ELR (cell line): ENCODE measurements at regions not wholly inside any gene's neighbourhood (a gene's known extent, or its start where the extent isn't known, plus 50 kb on each side); places are given as distances from the start of the nearest gene placed in this dataset.

ENCODE experiments used
- DNase-seq: peaks from one replicate; pipeline ENCODE4 v3.0.0-alpha.2; 2015; ENCODE audit warnings: low read depth

DNA sequence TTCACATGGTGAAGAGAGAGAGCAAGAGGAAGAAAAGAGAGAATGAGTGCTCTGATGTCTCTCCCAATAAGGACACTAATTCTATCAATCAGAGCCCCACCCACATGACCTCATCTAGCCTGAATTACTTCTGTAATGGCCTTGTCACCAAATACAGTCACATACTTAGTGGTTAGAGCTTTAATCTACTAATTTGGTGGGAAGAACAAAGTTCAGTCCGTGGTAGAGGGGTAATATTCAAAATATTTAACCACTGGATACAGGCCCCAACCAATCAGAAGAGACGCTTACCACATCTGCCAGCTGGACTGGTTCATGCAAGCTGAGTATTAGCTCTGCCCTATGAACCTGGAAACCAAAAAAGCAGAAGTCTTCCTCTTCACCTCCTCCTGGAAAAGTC lies 336.3 kb upstream of the NFE2L3 start:
- no peak for DNase-seq

DNA sequence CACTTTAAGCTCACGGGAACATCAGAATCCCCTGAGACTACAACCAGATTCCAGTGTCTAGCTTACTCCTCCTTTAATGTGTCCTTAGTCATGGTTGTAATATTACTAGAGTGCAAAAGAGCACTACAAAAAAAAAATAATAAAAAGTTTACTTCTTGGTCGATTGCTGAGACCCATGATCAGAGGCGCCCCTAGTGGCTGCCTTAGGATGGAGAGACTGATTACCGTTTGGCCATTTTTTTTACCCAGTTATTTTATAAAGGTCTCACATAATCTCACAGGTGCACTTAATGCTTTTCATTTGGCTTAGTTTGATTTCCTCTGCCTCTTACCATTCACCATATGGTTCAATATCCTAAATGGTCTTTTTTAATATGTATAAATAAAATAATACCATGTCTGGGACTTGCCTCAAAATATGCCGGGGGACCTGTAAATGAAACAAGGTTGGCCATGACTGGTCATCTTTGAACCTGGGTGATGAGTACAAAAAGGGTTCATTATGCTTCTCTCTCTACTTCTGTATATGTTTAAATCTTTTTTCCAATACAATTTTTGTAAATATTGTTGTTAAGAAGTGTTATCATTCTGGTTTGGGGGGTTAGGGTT lies 331.5 kb upstream of the NFE2L3 start:
- peak; percentile 45 for DNase-seq

DNA sequence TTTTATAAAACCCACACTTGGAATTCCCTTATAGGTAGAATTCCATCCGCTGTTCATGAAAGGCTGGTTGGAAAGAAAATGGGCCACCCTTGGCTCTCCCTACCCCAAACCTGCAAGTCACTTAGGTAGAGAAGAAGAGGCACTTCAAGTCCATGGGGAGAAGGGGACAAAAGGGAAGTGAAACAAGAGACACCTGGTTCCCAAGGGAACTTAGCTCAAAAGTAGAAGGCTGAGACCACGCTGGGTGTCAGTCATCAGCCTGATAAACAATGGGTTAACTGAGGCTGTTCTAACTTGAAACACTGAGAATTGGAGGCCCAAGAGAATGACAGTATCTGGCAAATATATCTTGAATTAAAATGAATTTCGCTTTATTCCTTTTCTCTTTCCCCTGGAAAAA lies 330.8 kb upstream of the NFE2L3 start:
- DNase-seq: no peak

DNA sequence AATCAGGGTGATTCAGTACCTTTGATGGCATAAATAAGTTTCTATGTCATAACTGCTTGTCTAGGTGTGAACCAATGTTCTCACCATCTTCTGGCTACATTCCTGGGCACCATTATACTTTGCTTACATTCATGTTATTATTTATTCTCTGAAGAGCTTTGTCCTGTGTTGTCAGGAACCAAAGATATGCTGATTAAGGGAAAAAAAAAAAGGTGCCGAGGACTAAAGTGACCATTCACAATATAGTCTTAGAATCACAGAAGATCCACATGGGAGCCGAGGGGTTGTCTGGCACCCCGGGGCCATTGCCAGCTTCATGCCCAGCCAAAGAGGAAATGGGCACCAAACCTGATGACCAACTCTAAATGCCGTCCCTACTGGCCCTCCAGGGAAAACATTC lies 329.2 kb upstream of the NFE2L3 start:
- no peak for DNase-seq

DNA sequence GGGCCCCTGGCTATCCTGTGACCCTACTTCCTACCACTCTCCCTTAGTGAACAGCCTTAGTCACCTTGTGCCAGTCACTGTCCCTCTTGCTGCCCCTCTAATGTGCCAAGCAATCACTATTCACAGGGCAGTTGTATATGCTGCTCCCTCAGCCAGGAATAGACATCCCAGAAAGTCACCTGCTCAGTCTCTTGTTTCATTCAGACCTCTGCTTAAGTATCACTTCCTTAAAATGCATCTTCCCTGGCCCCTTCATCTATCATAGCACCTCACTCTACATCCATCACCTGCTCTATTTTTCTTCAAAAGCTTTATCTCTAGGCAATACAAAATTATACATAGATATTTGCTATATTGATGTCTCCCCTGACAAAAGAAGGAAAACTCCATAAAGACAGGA lies 328.4 kb upstream of the NFE2L3 start:
- DNase-seq: no peak

DNA sequence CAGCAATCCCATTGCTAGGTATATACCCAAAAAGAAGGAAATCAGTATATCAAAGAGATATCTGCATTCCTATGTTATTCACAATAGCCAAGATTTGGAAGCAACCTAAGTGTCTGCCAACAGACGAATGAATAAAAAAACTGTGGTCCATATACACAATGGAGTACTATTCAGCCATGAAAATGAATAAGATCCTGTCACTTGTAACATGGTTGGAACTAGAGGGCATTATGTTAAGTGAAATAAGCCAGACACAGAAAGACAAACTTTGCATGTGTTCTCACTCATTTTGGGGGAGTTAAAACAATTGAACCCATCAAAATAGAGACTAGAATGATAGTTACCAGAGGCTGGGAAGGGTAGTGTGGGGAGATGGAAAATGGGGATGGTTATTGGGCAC lies 323.5 kb upstream of the NFE2L3 start:
- no peak for DNase-seq

DNA sequence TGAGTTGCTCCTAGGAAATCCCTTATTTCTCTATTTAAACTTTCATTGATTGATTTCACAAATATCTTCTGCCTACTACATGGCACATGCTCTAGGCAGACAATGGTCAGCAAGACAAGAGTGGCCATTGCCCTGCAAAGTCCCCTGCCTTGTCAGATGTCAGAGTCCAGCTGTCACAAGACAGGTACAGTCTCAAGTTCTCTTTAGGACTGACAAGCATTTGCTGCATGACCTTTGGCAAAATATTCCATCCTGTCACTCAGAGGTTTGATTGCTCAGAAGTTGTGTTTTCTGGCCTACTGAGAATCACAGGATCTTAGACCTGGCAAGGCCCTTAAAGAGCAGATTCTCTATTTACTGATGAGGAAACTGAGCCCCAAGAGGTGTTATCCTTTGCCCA lies 322.3 kb upstream of the NFE2L3 start:
- DNase-seq: no peak

DNA sequence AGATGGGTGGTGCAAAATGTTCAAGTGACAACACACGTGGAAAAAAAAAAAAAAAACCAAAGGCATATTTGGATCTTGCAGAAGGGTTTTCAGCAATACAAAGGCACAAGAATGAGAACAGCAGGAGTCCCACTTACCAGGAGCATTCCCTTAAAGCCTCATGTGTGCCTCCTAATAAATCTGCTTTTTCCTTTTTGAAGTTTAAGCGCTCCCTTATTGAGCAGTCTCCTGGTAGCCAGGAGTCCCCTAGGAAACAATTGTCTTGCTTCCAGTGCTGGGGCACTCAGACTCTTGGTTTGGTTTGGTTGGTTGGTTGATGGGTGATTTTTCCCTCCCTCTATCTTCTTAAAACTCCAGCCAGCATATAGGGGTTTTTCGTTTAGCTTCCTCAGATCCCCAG lies 321.8 kb upstream of the NFE2L3 start:
- no peak for DNase-seq

DNA sequence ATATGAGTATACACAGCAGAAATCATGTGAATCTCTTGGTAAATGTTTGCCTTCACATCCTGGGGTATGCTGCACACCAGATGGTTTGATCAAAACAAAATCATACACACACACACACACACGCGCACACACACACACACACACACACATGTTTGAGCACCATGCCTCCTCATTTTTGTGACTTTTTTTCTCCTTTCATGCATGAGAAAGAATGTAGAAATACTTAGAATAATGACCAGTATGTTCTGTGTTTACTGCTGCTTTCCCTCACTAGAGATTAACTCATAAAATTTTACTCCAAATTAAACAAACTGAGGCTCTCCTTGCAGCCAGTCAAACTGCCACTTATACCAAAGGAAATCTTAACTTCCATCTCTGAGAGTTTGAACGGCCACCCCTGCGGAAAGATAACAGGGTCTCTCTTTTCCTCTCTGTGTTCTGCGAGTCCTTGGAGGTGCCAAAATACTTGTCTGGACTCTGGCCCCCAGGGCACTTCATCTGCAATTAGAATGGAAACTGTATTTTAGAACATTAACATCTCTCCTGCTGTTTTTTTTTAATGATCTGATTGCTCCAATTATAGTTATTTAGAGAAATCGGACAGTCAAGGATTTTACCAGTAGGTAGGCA lies 320.8 kb upstream of the NFE2L3 start:
- no peak for DNase-seq

DNA sequence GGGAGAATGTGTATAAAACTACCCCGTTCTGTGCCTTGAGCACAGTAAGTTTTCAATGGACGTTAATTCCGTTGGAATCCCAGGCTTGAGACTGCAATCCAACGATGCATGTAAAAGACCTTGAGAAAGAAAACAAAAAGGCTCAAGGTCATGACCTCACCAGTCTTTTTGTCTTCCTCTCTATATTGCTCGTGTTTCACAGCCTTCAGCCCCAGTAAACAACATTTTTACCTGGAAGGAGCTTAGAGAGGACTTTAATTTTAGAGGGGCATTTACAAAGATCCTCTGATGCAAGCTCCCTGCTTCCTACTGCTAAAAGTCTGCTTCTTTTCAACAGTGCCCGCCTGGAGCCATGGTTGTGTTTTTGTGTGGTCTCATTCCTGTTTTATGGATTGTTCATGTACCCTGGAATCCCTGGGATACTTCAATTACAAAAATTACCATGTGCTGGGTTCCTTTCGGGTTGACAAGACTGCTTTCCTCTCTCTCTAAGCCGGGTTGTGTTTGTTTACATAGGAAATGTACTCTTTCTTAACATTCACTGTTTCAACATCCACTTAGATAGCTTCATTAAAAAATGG lies 320.1 kb upstream of the NFE2L3 start:
- no peak for DNase-seq

DNA sequence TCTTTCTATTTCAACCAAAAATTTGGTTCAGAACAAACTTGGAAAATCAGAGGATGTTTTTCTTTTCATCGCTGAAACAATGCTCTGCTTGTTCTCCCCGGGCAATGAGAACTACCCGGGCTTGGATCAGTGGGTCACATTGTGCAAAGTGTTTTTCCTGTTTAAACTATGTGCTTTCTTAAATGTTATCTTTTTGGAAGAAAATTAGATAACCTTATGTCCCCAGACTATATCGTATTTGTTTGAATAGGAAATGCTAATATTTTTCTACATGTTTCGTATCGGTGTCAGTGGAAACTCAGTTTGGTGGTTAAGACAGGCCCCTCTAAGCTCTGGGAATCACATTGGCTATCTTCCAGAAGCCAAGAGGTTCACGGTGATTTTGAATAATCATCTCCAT lies 319.5 kb upstream of the NFE2L3 start:
- no peak for DNase-seq

DNA sequence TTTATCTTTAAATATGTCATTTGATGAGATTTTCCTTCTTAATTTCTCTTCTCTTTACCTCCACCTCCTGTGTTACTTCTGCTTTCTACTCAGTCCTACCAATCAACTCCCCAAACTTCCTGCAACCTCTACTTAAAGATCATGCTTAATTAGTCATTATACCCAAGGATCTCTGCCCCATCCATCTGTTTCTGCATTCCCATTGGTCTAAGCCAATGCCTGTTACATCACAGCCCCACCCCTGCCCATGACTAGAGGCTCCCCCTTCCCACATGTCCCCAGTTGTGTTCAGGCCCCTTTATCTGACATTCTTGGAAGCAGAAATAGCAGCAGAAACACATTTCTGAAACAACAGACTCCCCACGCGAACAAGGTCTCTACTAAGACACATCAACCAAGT lies 319.1 kb upstream of the NFE2L3 start:
- DNase-seq: no peak

DNA sequence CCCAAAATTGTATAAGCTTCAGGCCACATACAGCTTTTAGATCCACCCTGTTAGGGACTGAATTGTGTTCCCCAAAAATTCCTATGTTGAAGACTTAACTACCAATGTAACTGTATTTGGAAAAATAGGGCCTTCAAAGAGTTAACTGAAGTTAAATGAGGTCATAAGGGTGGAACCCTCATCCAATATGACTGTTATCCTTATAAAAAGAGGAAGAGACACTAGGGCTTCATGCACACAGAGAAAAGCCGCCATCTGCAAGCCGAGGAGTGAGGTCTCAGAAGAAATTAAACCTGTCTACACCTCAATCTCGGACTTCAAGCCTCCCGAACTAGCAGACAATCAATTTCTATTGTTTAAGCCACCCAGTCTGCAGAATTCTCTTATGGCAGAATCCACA lies 317.9 kb upstream of the NFE2L3 start:
- DNase-seq: no peak

DNA sequence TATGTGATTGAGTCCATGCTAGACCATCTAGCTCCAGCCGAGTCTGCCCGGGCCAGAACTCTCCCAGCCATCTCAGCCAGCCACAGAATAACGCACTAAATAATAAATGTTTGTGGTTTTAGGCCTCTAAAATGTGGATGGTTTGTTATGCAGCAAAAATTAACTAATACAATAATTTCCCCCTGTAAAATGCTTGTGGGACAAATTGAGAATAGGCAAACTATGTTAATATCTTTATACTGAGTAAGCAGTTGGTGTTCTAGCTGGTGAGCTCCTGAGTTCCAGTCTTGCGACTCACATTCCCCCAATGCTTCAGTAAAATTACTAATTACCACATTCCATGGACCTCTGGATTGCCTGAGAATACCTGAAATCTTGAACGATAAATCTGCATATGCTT lies 316.8 kb upstream of the NFE2L3 start:
- DNase-seq: peak; percentile 59

DNA sequence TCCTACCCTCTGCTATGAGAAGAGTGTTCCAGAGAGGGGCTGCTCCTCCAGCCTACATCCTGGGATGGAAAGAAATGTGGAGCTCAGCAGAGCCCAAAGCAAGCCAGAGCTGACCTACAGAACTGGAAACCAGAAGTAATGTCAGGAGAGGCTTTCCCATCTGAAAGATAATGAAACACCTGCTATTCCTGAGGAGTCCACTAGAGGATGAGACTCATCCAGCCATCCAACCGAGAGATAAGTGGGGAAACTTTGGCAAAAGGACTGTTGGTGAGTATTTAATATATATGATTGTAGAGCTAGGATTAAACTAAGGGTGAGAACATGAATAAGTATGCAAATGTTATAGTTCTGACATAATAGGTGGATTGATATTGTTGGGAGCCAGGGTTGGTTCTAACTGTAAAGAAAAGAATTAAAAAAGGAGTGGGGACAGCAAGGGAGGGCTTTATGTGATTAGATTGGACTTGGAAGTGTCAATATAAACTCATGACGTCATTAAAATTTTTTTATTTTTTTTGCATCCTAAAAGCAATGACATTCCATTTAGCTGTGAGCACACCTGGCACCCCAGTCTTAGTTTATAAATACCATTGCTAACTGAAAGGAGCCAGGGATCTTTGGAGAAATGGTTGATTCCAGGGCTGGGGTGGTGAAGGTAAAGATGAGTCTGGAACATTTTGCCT lies 312.8 kb upstream of the NFE2L3 start:
- DNase-seq: peak; percentile 33

DNA sequence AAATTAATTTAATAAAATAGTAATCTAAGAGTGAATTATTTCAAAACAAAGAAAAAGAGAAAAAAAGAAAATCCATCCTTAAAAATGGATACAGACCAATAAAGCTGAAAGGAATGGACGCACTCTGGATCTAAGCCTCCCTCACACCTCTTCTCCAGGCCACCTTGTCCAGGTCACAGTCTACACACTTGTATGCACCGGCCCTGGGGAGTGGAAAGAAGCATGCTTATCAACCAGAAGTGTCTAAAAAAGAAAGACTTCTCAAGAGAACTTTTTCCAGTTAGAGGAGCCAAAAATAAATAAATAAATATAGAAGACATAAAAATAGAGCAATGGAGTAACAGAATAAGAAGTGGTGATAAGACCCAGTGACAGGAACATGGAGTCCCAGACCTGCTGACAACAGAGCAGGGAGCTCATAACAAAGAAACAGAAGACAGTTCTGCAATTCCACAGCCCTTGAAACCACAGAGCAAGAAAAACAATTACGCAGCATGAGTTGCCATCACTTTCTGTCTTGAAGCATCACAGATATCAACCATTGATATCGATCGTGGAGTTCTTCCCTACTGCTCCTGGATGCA lies 311.7 kb upstream of the NFE2L3 start:
- DNase-seq: no peak

DNA sequence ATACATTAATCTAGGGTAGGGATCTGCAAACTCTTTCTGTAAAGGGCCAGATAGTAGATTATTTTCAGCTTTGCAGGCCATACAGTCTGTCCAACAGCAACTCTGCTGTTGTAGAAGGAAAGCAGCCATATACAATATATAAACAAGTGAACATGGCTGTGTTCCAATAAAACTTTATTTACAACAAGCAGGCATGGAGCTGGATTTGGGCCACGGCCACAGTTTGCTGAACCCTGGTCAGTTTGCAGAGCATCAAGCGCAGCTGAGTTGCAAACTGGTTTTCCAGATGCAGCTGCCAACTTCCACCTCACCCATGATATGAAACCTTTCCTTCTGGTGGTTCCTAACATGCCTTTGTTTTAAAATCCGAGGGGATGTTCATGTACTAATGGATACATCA lies 310.4 kb upstream of the NFE2L3 start:
- no peak for DNase-seq

DNA sequence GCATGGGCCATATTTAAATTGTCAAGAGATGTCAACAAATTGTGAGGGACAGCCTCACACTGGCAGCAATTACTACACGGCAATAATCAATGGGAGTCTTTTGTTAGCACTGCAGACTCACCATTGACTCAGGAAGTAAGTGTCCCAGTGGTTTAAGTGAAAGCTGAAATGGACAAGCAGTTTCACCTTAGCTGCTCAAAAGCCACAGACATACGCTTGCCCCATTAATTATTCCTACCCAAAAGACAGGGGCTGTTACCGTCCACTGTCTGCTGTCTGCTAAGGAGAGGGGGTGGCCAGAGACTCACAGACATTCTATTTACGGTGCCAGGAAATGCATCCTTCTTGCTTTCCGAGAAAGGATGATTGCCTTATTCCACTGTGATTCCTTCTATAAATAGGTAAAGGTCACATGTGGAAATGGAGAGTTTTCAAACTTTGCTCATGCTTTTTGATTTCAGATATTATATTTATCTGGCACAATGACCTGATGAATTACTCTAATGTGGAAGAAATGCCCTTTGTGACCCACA lies 309.7 kb upstream of the NFE2L3 start:
- DNase-seq: no peak

DNA sequence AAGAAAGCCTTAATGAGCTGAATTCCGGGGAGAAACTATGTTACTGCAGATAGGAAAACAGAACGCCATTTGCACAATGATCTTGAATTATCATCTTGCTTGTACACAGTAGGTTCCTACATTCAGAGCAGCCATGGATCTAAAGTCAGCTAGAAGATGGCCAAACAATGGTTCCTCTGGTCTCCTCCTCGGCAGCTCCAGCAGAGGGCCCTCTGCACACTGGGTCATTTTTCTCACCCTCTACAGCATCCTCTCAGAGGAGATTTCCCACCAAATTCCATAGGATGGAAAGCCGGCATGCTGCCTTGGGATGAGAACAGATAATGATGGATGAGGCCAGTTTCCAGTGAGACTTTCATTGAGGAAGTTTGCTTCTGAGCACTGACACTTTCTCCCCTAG lies 308.5 kb upstream of the NFE2L3 start:
- DNase-seq: no peak

DNA sequence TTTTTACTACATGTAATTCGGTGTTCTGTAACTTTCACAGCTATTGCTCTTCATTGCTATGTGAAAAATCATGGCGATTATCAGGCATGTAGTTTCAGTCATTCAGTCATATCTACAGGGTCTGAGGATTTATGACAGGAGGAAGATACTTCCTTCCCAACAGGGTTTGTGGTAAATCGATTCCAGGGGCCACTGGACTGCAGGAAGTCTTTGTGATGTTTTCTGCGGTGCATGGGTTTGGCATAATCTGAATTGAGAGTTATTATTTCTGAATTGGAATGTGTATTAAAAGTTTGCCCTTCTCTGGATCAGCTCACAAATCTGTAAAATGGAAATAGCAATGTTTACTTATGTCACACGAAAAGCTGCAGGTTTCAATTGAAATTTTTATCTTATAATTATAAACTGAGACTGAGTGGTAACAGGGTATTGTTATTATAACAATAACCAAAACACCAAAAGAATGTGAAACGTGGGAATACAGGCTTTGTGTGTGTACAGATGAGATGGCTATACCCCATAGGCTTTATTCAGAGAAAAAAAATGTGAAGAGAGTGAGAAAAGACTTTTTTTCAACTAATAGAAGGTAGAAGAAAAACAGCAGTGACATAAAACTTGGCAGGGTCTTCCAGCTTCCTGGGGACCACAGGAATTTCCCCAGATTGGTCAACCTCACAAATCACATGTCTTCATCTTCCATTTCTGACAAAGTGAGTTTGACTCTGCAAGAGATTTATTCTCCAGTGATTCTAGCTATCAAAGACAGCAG lies 307.7 kb upstream of the NFE2L3 start:
- DNase-seq: no peak

DNA sequence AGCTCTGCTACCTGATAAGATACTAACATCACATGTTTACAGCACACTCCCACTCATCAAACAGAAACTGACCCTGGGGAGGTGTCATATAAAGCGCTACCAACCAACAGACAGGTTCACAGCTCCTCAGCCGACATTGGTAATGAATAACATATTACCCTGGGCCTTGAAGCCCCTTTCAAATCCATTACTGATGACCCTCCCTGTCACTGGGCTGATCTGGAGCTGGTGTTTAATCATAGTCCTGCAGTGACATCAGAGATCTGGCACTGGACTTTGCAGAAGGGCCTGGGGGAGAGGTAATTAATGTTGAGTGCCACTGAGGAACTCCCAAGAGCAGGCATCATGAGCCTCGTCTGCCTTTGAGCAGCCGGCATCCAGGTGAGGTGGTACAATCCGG lies 306.5 kb upstream of the NFE2L3 start:
- no peak for DNase-seq

DNA sequence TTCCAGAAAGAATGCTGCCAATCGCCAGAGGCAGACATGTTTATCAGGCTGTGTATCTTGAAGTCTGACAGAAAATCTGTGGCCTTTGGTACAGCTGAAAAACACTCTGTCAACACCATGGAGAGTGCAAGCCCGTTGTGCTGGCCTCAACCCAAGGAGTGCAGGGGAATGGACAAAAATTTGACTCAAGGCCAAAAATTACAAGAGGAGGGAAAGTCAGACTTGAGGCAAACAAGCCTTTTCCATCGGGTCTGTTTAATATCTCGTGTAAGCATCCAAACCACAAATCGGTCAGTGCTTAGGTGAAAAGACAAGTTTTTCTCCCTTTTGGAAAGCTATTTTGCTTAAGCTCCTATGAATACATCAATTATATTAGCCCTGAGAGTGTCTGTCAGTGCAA lies 305.3 kb upstream of the NFE2L3 start:
- DNase-seq: peak; percentile 27
